ENCODE measurements at regions not wholly inside any gene's neighbourhood (a gene's known extent, or its start where the extent isn't known, plus 50 kb on each side); places are given as distances from the start of the nearest gene placed in this dataset.

DNA sequence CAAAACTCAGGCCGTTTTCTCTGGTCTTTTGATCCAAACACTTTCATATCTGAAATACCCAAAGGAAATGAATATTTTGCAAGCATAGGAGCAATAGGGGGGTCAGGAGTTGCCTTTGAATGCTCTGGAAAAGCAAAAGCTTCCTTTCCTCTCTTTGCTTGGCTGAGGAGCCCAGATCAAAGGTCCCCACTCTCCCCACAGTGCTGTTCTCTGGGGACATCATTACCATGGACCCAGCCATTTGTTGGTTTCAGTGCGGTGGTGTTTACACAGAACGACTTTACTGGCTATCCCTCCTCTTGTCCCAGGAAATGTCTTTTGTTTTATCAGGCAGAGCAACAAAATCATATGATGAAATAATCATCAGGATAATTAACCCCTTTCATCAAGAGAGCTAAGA is 1089.1 kb downstream of the TBC1D22A start:
- no peak for DNase-seq

DNA sequence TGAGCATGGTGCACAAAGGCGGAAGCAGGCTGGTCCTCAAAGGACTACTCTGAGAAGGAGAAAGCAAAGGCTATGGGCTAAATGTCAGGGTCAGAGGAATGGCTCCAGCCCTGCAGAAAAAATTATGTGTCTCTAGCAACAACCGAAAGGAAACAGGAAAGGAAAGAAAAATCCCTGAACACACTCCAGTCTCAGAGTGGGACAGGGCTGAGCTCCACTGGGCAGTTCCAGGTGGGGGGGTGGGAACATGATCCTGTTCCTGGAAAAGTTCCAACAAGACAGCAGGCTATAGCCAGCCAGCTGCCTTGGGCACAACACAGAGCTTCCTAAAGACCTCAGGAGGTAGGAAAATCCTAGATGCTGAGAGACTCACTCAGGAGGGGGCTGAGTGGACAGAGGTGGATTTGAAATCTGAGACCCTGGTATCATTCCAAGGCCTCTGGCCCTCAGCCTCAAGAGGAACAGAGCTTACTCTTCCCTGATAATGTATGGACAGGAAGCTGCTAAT is 1088.2 kb downstream of the TBC1D22A start:
- no peak for DNase-seq

DNA sequence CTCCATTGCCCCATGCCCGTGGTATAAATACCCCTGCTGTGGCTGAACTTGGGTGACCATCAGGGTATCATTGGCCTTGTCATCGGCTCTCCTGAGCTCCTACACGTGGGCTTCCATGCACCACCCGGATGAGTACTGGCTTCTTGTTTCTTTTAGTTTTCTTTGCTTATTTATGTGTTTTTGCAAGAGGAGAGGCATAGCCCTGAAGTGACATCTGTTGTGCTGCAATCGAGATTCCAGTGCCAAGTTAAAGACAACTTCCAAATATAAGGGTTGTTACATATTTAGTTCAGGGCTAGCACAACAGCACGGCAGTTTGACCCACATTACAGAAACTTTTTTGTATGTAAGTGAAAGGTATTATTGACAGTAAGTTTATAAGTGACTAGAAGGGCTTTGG is 1087.1 kb downstream of the TBC1D22A start:
- no peak for DNase-seq

DNA sequence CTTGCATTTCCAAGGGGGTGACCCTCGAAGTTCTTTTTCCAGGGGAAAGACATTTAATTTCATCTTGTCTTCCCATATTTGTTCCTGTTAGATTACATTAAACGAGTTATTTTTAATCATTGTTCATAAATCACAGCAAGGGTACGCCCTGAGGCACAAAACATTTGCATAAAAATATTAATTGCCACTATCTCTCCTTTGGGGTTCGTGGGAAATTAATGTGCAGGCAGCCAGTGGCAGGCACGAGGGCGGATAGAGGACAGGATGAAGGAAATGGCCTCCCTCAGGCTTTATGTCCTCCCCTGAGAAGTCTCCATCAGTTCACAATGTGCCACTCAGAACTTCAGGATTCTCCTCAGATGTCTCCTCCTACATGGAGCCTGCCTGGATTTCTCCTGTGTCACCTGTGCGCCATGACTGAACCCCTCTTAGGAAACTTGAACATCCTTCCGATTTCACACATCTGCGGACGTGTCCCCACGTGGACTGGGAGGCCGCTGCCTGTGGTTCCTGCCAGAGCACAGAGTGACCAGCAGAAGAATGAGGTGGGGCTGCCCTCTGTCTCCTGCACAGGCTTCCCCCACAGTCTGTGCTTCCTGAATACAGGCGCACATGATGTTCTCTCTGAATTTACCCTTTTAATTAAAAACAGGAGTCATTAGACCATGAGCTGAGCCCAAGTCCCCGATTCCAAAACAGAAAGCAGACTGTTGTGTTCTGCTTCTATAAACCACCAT is 1085.9 kb downstream of the TBC1D22A start:
- no peak for DNase-seq

DNA sequence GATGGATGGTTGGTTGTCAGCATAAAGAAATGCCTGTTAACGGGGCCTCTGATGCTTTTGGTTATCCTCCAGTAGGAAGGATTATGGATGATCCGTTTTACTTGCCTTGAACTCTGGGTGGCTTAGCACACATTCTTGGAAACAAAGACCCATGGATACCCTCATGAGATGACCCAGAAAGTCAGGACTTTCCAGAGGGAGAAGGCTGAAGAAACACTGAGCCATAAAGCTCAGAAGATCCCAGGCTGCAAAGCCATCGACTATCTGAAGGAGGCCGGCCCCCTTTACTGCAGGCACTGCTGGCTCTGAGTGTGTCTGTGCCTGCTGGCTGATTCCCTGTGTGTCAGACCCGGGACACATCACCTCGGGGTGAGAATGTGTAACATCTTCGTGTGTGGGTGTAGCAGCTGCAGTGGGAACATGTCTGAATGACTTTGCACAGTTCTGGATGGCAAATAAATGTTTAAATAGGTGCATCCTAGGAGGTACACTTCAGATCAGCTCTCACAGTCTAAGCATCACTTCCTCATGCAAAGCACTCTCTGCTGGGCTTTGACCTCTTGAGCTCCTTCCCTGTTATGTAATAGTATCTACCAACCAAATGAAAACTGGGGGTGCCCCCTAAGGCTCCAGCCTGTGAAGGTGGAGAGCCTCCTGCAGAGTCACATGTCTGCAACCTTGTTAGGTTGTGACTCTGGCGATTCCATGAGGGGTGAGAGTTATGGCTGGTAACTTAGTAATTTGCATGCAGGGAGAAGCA is 1084.9 kb downstream of the TBC1D22A start:
- no peak for DNase-seq

GRCh38 chr22:47846206-47846605 is 1083.8 kb downstream of the TBC1D22A start:
- DNase-seq: no peak

DNA sequence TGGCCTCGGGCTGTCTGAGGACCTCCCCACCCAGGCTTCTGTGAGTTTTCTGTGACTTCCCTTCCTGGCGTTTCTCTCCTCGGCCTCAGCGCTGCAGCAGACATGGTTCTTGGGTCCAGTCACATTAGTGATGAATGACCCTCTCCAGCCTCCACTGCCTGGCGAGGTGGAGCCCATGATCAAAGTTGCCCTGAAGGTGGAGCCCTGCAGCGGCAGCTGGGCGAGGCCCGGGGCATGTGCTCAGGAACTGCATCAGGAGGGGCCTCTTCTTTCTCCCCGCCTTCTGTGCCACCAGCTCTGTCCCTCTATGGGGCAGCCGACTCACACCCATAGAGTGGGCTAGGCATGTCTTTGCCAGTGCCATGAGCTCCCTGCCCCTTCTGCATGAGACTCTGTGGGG is 1079.7 kb downstream of the TBC1D22A start:
- no peak for DNase-seq

- no peak for DNase-seq
Observed at GRCh38 chr22:47841156-47841555, 1078.7 kb downstream of the TBC1D22A start.

DNA sequence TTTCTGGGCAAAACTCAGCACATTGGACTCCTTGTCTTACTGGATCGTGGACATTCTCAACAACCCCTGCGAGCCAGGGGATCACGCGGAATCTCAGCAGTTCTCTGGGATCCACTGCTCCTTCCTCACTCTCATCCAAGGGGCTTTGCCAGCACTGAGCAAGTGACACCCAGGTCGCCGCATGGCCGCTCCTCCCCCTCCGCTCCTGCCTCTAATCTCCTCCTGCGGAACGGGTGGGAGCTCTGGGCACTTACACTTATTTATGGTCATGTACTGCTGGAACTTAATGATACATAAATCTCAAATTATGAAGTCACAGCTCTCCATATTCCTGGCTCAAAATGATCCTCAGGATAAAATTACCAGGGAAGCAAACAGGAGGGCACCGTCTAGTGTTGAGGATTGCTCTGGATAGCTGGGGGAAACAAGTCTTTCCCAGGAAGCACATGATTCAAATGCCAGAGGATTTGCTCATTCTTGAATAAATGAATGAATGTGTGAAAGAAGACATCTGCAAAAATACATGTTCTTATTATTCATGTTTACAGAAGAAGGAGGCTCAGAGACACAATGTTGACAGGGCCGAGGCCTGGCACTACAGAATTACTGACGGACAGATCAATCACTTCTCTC is 1077.3 kb downstream of the TBC1D22A start:
- no peak for DNase-seq

DNA sequence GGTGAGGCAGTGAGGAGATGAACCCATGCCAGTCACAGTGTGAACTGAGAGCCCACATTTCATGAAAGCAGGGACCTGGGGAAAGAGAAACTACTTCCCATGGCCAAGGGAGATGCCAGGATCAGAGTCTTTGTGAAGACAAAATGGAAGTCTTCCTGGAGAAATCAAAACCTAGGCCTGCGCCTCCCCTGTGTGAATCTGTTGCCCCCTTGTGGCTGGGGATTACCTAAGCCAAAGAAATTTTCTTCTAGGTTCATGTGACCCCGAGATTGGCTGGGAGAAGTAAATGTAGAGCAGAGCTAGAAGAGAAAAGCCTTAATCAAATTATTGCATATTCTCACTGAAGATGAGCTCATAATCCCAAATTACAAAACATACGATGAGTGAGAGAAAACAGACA is 1075.3 kb downstream of the TBC1D22A start:
- no peak for DNase-seq

DNA sequence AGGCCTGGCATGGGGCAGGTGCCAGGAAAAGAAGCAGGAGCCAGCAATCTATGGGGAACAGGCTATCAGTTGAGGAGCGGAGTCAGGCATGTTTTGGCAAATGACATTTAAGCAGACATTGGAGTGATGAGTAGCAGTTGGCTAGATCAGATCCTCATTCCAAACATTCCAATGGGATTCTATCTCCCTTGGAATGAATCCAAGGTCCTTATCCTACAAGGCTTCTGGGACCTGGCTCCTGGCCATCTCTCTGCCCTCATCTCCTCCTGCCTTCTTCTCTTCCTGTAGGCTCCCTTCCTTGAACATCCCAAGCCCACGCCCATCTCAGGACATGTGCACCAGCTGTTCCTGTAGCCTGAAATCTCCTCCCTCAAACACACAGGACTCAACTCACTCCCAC is 1074.5 kb downstream of the TBC1D22A start:
- DNase-seq: no peak

DNA sequence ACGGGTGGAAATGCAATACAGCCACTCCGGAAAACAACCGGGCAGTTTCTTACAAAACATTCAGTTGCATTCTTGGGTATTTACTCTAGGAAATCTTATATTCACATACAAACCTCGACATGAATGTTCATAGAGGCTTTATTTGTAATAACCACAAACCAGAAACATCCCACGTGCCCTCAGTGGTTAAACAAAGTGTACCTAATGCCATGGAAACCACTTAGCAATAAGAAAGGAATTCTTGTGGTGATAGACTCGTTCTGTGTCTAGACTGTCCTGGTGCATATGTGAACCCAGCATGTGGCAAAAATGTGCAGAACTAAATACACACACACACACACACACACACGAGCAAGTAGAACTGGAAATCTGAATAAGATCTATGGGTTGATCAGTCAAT is 1073.3 kb downstream of the TBC1D22A start:
- DNase-seq: no peak

DNA sequence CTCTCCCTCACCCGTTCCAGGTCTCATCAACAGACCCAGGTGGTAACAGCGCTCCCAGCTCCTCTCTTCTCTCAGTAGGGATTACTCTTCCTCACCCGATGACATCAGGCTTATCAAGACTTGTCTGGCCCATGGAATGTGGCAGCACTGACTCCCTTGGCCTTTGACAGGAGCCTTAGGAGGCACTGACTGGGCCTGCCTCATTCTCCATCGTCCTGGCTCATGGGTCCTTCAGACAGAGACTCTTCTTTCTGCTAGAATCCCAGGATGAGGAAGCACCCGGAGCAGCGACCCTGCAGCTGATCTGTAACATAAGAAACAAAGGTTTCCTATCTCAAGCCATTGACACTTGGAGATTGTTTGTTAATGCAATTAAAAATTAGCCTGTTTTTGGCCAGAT is 1063.6 kb downstream of the TBC1D22A start:
- no peak for DNase-seq

- no peak for DNase-seq
Observed at GRCh38 chr22:47822422-47822821, 1060.0 kb downstream of the TBC1D22A start.

- DNase-seq: no peak
Observed at GRCh38 chr22:47818496-47818895, 1056.0 kb downstream of the TBC1D22A start.

GRCh38 chr22:47817380-47817779 is 1054.9 kb downstream of the TBC1D22A start:
- DNase-seq: no peak

- DNase-seq: no peak
Observed at GRCh38 chr22:47816863-47817210, 1054.4 kb downstream of the TBC1D22A start.

- DNase-seq: no peak
Observed at GRCh38 chr22:47816121-47816862, 1053.8 kb downstream of the TBC1D22A start.

- DNase-seq: no peak
Observed at GRCh38 chr22:47814474-47814873, 1052.0 kb downstream of the TBC1D22A start.

- no peak for DNase-seq
Observed at GRCh38 chr22:47813661-47814060, 1051.2 kb downstream of the TBC1D22A start.

GRCh38 chr22:47811971-47812370 is 1049.5 kb downstream of the TBC1D22A start:
- DNase-seq: no peak

GRCh38 chr22:47810505-47811500 is 1048.4 kb downstream of the TBC1D22A start:
- DNase-seq: no peak
